Right lobe of liver (tissue), 4 donors: ENCODE measurements at regions not wholly inside any gene's neighbourhood (a gene's known extent, or its start where the extent isn't known, plus 50 kb on each side); places are given as distances from the start of the nearest gene placed in this dataset.

Experiments used
- CTCF ChIP-seq, 4 donors: fragments of 200-600 bp in 3 of 4; fragments of 450-650 bp in 1 of 4; IDR thresholded peaks; one replicate each; pipeline versions ENCODE4 v1.5.1 to v1.8.0; 2016 to 2022; ENCODE audit warnings: antibody characterized with exemption in 4 of 4, mild to moderate bottlenecking in 2 of 4
- POLR2A ChIP-seq: fragments of 450-650 bp; IDR thresholded peaks from one replicate; pipeline ENCODE4 v1.6.1; 2017; ENCODE audit warnings: antibody characterized with exemption, mild to moderate bottlenecking
- donor health status: DM: no; HTN: no; CAD: no.
- donor health status: DM: no; HTN: no; CAD: no.
- donor health status: DM: no; HTN: yes; CAD: no.

GRCh38 chr16:59591480-59591879 lies 857.4 kb upstream of the GOT2 start:
- TF ChIP-seq CTCF (IDR thresholded peaks at IDR 0.05) (no peak), POLR2A (no peak)
